GM21390 (cell line): ENCODE measurements at regions not wholly inside any gene's neighbourhood (a gene's known extent, or its start where the extent isn't known, plus 50 kb on each side); places are given as distances from the start of the nearest gene placed in this dataset.
"Not testable (repeated sequence)": the region's sequence is repeated elsewhere in the genome, so short reads cannot be mapped to it uniquely, and the experiment has no call there.

ENCODE experiments used
- ATAC-seq: cut with Tn5 transposase; IDR thresholded peaks from one replicate; pipeline ENCODE4 v1.9.1; 2021; ENCODE audit not compliant: unreplicated experiment

- ATAC-seq: no peak
Observed at GRCh38 chr13:50261130-50261901, 246.1 kb downstream of the KCNRG start.

- no peak for ATAC-seq
Observed at GRCh38 chr13:50267066-50267465, 251.8 kb downstream of the KCNRG start.

- no peak for ATAC-seq
Observed at GRCh38 chr13:50267917-50268316, 252.7 kb downstream of the KCNRG start.

GRCh38 chr13:50268500-50268899 lies 253.3 kb downstream of the KCNRG start:
- ATAC-seq: no peak

- ATAC-seq: no peak
Observed at GRCh38 chr13:50274181-50274580, 258.9 kb downstream of the KCNRG start.

GRCh38 chr13:50275392-50276063 lies 260.3 kb downstream of the KCNRG start:
- no peak for ATAC-seq

- no peak for ATAC-seq
Observed at GRCh38 chr13:50276550-50276949, 261.3 kb downstream of the KCNRG start.

- ATAC-seq: no peak
Observed at GRCh38 chr13:50277127-50277526, 261.9 kb downstream of the KCNRG start.

- ATAC-seq: no peak
Observed at GRCh38 chr13:50277906-50278305, 262.7 kb downstream of the KCNRG start.

- ATAC-seq: no peak
Observed at GRCh38 chr13:50280441-50280937, 265.2 kb downstream of the KCNRG start.

GRCh38 chr13:50282016-50282415 lies 266.8 kb downstream of the KCNRG start:
- no peak for ATAC-seq

- no peak for ATAC-seq
Observed at GRCh38 chr13:50283017-50283416, 267.8 kb downstream of the KCNRG start.

- ATAC-seq: peak; percentile 82
Observed at GRCh38 chr13:50284540-50284939, 269.3 kb downstream of the KCNRG start.

- peak; percentile 57 for ATAC-seq
Observed at GRCh38 chr13:50285283-50285682, 270.0 kb downstream of the KCNRG start.

- no peak for ATAC-seq
Observed at GRCh38 chr13:50286324-50286723, 271.1 kb downstream of the KCNRG start.

GRCh38 chr13:50290186-50290585 lies 274.9 kb downstream of the KCNRG start:
- ATAC-seq: no peak

GRCh38 chr13:50291611-50292010 lies 276.4 kb downstream of the KCNRG start:
- ATAC-seq: no peak

- ATAC-seq: no peak
Observed at GRCh38 chr13:50292081-50292480, 276.8 kb downstream of the KCNRG start.

GRCh38 chr13:50294425-50294824 lies 279.2 kb downstream of the KCNRG start:
- not testable (repeated sequence) for ATAC-seq

- ATAC-seq: no peak
Observed at GRCh38 chr13:50299546-50300249, 284.5 kb downstream of the KCNRG start.

- no peak for ATAC-seq
Observed at GRCh38 chr13:50303963-50304721, 288.9 kb downstream of the KCNRG start.
